Neural crest cell (in vitro differentiated cells): ENCODE measurements at regions not wholly inside any gene's neighbourhood (a gene's known extent, or its start where the extent isn't known, plus 50 kb on each side); places are given as distances from the start of the nearest gene placed in this dataset.

Source experiments
- DNase-seq: peaks from one replicate; pipeline ENCODE4 v3.0.0; 2021; ENCODE audit warnings: low read depth, mixed read lengths, low spot score
- H3K27ac Mint-ChIP-seq: one replicate; pipeline ENCODE4 v1.8.0; 2021; ENCODE audit warnings: mild to moderate bottlenecking, mixed read lengths; ENCODE audit not compliant: unreplicated experiment
- H3K27me3 Mint-ChIP-seq: 2 replicates; pipeline ENCODE4 v1.8.0; 2021; ENCODE audit warnings: low read depth, mild to moderate bottlenecking, mixed read lengths
- H3K36me3 Mint-ChIP-seq: 2 replicates; pipeline ENCODE4 v1.8.0; 2021; ENCODE audit warnings: low read depth, mild to moderate bottlenecking, mixed read lengths
- H3K4me1 Mint-ChIP-seq: 2 replicates; pipeline ENCODE4 v1.8.0; 2021; ENCODE audit warnings: mixed read lengths
- H3K4me3 Mint-ChIP-seq: one replicate; pipeline ENCODE4 v1.8.0; 2021; ENCODE audit warnings: mild to moderate bottlenecking, mixed read lengths
- H3K9me3 Mint-ChIP-seq: 2 replicates; pipeline ENCODE4 v1.8.0; 2021; ENCODE audit warnings: mixed read lengths
- CTCF ChIP-seq: fragments of 200-600 bp; sonication (generic); conservative IDR thresholded peaks from 2 replicates; pipeline ENCODE4 v1.5.0; 2021; ENCODE audit warnings: antibody characterized with exemption, mild to moderate bottlenecking

- Mint-ChIP-seq H3K4me1 (no peaks in the 10 kb centered on the region), H3K36me3 (peaks cover 4% of the 10 kb centered on the region), H3K4me3 (no peak overlapping the region), H3K27me3 (no peaks in the 10 kb centered on the region), H3K27ac (no peak overlapping the region), H3K9me3 (peaks cover 2% of the 10 kb centered on the region)
- TF ChIP-seq CTCF, result no peak
- no peak for DNase-seq
These were observed 173.8 kb upstream of the MID1 start for GRCh38 chrX:10794203-10794630.

GRCh38 chrX:10795721-10796120 is 175.3 kb upstream of the MID1 start:
- Mint-ChIP-seq H3K4me3 (no peak overlapping the region), H3K36me3 (peaks cover 4% of the 10 kb centered on the region), H3K27me3 (no peaks in the 10 kb centered on the region), H3K4me1 (no peaks in the 10 kb centered on the region), H3K27ac (no peak overlapping the region), H3K9me3 (peaks cover 2% of the 10 kb centered on the region)
- TF ChIP-seq CTCF, result no peak
- no peak for DNase-seq

- no peak overlapping the region for H3K27ac Mint-ChIP-seq
- H3K27me3 Mint-ChIP-seq, result no peaks in the 10 kb centered on the region
- peaks cover 2% of the 10 kb centered on the region for H3K9me3 Mint-ChIP-seq
- no peak for DNase-seq
- no peak for TF ChIP-seq CTCF
- peaks cover 4% of the 10 kb centered on the region for H3K36me3 Mint-ChIP-seq
- no peaks in the 10 kb centered on the region for H3K4me1 Mint-ChIP-seq
- H3K4me3 Mint-ChIP-seq, result no peak overlapping the region
These were observed 177.1 kb upstream of the MID1 start for GRCh38 chrX:10797466-10797865.

- Mint-ChIP-seq H3K27ac (no peak overlapping the region), H3K4me3 (no peak overlapping the region), H3K36me3 (peaks cover 4% of the 10 kb centered on the region), H3K9me3 (peaks cover 2% of the 10 kb centered on the region), H3K4me1 (no peaks in the 10 kb centered on the region), H3K27me3 (no peaks in the 10 kb centered on the region)
- no peak for TF ChIP-seq CTCF
- no peak for DNase-seq
These were observed 177.7 kb upstream of the MID1 start for GRCh38 chrX:10798041-10798440.

- no peak for TF ChIP-seq CTCF
- H3K36me3 Mint-ChIP-seq, result no peaks in the 10 kb centered on the region
- H3K27ac Mint-ChIP-seq, result no peak overlapping the region
- no peaks in the 10 kb centered on the region for H3K4me1 Mint-ChIP-seq
- no peak for DNase-seq
- H3K9me3 Mint-ChIP-seq, result no peaks in the 10 kb centered on the region
- no peaks in the 10 kb centered on the region for H3K27me3 Mint-ChIP-seq
- H3K4me3 Mint-ChIP-seq, result no peak overlapping the region
These were observed 180.4 kb upstream of the MID1 start for GRCh38 chrX:10800796-10801195.

- no peak for TF ChIP-seq CTCF
- Mint-ChIP-seq H3K27ac (no peak overlapping the region), H3K27me3 (no peaks in the 10 kb centered on the region), H3K9me3 (peaks cover 11% of the 10 kb centered on the region), H3K36me3 (peaks cover 16% of the 10 kb centered on the region), H3K4me3 (no peak overlapping the region), H3K4me1 (no peaks in the 10 kb centered on the region)
- no peak for DNase-seq
These were observed 190.7 kb upstream of the MID1 start for GRCh38 chrX:10811111-10811510.
